ENCODE measurements at regions not wholly inside any gene's neighbourhood (a gene's known extent, or its start where the extent isn't known, plus 50 kb on each side); places are given as distances from the start of the nearest gene placed in this dataset.

DNA sequence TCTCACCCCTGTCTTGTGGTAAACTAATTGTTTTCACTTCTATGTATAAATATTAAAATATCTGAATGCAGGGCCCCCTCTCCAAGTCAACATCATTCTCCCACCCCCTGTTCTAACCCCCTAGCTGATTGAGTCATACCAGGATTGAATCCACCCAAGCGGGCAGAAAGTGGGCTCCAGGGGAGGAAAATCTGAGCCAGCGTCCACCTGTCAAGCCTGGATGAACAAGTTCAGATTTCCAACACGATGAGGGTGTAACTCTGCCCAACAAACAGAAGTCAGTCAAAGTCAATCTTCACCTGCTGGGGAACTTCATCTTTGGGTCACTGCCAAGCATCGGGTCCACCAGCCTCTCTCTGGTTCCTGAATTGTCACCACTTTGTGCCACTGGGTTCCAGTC, 162.9 kb upstream of the CELF2 start:
- no peak for DNase-seq (ENCODE audit: low read depth)

DNA sequence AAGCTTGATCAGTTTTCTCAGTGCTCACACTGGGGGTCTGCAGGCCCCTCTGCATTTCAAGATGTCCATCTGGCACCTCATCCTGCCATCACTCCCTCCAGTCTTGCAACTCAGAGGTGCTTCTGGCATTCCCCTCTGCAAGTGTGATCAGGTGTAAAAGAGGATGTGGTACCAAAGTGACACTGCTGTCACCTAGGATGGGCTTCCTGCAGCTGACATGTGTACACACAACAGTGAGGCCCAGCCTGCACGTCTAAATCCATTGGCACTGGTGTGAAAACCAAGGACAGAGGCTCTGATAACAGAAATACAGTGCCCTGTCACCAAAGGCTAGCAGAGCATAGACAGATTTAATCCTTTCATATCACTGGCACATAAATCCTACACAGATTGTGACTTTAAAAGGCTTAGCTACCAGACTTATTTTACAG, 162.5 kb upstream of the CELF2 start:
- DNase-seq (ENCODE audit: low read depth): no peak

DNA sequence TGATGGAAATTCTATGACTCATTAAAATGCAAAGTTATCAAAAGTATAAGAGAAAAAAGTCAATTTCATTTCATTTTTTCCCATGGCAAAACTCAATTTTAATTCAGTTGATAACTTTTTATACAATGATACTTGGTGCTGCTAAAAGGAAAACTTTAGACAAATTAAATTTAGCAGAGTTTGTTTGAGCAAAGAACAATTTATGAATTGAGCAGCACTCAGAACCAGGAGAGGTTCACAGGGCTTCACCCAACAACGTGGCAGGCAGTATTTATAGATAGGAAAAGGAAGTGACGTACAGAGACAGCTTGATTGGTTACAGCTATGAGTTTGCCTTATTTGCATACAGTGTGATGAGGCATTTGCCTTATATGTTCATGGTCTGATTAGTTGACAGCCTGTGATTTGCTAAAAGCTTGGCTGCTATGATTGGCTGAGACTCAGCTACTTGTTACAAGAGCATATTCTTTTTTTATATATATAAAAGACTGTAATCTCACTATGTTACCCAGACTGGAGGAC, 157.2 kb upstream of the CELF2 start:
- DNase-seq (ENCODE audit: low read depth): no peak

DNA sequence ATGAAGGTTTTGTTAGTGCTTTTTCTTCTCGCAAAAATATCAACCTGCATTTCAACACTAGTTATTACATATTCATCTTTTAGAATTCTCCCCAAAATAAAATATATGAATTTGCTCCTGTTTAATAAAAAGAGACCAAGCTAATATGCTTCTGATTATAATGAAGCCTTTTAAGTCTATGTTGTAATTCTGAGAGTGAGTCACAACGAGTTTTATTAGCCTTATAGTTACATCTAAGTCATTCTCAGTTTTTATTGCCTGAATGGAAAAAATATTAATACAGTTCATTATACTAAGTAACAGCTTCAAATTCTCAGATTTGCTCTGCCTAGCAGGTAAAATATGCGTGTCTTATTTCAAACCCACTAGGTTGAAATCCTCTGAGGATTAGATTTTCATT, 152.4 kb upstream of the CELF2 start:
- DNase-seq (ENCODE audit: low read depth): no peak

DNA sequence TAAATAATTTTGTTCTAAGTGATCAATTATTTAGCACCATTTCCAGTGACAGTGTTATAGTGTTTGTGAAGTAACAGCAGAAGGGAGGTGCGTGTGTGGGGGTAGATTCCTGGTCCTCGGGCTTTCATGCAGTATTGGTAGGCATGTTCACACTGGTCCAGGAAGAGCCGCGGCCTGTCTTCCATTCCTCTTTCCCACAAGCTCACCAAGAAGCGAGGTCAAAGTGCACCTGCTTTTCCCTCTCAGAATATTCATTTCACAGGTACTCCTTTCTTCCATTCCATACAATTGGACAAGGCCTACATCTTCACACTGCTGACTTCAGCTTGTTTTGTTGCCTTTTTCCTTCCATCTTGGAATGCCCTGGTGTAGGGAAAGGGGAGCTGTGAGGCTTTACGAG, 151.8 kb upstream of the CELF2 start:
- DNase-seq (ENCODE audit: low read depth): no peak

DNA sequence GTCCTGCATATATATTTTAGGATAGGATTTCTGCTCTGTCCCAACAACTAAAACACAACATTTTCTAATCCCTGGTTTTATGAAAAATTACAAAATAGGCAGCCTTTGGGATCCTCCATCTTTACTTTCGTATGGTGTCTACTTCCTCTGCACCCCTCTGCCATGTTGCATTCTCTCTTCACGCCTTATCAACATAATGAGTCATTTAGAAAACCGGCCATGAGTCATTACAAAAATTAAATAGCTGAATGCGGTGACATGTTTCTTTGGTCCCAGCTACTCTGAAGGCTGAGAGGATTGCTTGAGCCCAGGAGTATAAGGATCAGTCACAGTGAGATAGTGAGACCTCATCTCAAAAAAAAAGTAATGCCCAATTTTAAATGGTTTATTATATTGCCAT, 148.1 kb upstream of the CELF2 start:
- DNase-seq (ENCODE audit: low read depth): no peak

DNA sequence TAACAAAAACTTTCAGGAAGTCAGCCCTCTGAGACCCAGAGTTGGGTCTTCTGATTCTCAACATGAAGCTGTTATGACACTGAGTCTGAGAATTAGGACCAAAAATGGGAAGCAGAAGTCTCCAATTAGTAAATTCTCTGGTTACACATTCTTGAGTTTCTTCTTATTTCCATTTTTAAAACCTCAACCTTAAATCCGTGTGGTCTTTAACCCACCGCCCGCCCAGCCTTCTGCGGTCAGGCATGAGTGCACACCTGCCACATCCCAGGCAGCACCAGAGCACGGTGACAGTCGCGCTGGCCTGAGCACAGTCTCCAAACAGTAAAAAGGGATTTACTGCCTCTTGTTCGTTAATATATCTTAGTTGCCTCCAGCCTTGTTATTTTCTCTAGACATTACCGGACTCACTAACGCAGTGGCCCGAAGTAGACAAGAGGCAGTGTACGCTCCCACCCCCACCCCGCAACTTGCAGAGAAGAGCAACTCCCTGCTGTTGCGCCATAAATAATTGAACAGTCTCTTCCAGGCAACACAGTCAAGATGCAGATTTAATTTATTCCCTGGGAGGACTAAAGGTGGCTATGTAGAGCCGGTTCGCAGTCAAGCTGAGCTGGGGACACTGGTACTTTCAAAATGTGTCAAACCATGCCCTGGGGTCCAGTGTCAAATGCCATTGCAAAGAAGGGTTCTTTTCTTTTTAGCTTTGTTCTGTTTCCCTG, 147.0 kb upstream of the CELF2 start:
- no peak for DNase-seq (ENCODE audit: low read depth)

DNA sequence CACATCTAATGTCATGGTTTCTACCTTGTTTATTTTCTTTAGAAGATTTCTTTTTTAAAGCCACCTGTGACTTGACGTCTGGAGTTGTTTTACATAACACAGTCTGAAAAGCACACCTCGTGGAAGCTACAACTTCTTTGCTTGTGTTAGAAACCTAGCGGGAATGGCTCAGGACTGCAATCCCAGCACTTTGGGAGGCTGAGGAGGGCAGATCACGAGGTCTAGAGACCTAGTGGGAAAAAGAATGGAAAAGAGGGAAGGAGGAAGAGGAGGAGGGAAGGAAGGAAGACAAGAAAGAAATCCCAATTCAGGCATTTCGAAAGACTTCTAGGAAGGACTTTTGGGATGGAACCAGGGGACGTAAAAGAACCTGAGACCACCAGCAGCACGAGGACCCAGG, 146.3 kb upstream of the CELF2 start:
- no peak for DNase-seq (ENCODE audit: low read depth)

DNA sequence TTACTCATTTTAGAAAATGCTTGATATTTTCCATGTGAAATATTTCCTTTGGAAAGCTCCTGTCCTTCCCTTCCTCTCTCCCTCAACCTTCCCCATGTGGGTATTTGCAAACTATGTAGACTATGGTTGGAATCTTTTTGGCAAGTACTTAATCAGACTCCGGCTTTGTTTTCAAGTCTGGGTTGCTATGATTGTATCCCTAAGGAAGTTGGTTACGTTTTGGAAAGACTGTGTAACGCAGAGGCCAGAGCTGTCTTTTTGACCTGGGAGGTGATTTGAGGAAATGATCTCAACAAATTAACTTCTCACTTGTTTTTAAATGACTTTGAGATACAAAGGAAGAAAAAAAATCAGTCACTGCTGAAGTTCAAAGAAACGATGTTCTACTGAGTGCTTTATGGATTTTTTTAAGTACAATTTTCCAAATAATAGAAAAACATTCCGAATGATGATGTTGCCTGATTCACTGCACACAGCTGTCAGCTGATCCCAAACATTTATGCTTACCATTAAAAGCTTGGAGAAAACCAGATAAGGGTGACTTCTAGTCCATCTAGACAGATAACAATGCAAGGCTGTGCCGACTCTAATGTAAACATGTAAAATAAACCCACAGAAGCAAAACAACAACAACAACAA, 145.5 kb upstream of the CELF2 start:
- no peak for DNase-seq (ENCODE audit: low read depth)

DNA sequence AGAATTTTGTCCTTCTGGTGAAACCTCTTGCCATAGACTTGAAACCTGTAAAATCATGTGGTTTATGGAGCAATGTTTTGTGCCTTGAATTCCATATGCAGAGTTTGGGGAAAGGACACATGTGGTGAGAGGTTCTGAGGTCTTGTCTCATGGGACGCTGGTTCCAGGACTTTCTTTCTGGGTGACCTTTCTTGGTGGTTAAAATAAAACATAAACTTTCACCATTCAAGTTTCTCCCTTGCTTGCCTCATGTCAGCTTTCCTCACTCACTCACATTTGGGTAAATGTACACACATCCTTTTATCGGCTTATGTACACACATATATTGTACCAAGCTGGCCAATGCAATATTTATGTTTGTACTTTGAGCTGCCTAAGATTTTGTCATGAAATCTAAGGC, 144.9 kb upstream of the CELF2 start:
- no peak for DNase-seq (ENCODE audit: low read depth)

DNA sequence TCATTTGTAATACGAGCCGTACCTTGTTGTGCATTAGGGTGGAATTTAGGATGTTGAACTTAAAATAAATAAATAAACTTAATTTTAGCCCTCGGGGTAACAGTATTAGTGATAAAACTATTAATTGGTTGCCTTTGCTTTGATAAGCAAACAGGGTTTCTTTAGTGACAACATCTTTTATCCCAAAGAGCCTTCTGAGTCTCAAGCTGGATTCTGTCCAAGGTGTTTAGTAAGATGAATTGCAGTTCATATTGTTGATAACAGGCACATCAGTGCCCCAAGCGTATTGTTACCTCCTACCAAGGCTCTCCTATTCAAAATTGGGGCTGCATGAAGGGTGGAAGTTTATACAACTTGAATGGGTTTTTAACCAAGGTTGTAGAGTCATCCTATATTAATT, 144.4 kb upstream of the CELF2 start:
- no peak for DNase-seq (ENCODE audit: low read depth)

DNA sequence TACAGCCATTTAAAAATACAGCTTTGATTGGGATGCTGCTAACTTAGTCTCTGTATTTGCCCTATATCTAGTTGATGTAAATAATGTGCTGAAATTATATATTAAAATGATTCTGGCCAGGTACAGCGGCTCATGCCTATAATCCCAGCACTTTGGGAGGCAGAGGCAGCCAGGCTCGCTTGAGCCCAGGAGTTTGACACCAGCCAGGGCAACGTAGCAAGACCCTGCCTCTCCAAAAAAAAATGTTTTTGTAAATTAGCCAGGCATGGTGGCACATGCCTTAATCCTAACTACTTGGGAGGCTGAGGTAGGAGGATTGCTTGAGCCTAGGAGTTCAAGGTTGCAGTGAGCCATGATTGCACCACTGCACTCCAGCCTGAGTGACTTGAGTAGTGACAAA, 143.8 kb upstream of the CELF2 start:
- no peak for DNase-seq (ENCODE audit: low read depth)

DNA sequence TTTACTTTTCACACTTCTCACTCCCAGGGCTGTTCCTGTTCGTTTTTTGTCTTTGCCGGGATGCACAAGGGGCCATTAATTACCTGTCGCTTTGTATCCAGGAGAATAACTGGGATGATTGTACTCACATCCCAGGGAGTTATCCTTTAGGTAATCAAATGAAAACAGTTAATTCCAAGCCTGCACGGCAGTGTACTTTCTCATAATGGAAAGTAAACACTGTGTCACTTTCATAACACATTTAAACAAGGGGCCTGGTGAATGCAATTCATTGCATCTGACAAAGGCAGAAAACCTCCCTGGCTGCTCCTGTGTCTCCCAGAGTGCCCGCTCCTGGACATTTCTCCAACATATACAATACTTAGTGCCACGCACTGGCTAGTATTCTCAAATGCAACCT, 138.7 kb upstream of the CELF2 start:
- no peak for DNase-seq (ENCODE audit: low read depth)

DNA sequence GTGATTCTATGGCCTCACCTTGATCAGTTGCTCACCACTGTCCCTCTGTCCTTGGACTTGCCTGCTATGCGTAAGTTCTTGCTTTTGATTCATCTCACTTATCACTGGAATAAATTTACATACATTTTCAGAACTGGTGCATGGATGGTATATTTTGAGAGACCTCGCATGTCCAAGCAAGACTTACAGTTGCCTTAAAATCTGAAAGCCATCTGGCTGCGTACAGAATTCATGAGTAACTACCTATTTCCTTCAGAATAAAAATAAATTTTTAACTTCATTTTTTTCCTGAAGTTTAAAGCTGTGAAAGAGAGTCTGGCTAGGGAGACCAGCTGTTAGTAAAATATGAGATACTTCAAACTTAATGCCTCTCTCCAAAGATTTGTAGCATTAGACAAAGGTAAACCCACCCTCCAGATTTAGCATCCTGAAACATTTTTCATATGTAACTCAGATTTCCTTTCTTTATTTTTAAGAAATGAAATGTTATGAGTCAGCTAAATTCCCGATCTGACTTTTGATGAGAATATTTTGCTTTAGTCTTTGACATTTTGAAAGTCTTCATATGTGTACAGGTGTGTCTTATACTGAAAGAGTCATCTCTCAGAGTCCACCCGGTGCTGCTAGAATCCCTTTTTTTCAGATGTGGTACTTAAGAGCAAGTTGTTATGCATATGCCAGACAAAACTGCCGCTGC, 136.4 kb upstream of the CELF2 start:
- no peak for DNase-seq (ENCODE audit: low read depth)

DNA sequence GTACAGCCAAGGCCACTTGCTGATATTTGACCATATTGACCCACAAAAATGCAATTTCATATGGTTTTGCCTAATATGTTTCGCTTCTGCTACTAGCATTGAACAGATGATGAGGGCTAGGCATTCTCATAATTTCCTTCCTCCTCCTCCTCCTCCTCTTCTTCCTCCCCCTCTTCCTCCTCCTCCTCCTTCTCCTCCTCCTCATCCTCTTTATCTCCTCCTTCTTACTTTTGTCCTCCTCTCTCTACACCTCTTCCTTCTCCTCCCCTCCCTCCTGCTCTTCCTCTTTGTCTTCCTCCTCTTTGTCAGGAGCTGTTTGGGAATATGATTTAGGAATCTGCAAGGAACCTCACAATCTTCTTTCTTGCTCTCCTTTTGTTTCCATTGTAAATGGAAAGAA, 133.9 kb upstream of the CELF2 start:
- DNase-seq (ENCODE audit: low read depth): no peak

DNA sequence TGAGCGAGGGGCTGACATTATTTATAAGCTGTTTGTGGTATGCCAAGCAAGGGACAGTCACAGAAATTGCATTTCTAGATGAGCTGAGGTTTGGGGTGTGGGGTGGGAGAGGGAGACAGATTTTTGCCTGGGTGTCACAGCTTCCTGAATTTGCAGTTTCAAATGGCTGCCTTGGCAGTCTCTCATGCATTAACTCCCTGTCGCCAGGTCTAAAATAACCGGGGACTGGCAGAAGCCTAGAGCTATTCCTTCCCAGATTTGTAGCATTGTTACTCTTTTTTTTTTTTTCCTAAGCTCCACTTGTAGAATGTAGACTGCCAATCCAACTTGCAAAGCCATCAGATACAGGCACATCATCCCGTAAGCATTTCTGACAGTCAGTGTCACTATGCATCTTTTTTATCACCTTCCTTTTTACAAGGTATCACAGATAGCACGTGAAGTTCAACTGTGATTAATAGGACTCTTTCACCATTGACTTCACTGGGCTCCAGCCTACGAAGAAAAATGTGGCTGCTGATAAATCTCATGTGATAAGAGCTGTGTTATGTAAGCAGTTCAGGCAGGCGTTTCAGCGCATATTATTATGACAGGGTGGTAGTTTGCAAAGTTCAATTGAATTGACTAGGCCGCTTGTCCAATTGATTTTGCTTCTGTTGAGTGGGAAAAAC, 130.7 kb upstream of the CELF2 start:
- DNase-seq (ENCODE audit: low read depth): no peak

DNA sequence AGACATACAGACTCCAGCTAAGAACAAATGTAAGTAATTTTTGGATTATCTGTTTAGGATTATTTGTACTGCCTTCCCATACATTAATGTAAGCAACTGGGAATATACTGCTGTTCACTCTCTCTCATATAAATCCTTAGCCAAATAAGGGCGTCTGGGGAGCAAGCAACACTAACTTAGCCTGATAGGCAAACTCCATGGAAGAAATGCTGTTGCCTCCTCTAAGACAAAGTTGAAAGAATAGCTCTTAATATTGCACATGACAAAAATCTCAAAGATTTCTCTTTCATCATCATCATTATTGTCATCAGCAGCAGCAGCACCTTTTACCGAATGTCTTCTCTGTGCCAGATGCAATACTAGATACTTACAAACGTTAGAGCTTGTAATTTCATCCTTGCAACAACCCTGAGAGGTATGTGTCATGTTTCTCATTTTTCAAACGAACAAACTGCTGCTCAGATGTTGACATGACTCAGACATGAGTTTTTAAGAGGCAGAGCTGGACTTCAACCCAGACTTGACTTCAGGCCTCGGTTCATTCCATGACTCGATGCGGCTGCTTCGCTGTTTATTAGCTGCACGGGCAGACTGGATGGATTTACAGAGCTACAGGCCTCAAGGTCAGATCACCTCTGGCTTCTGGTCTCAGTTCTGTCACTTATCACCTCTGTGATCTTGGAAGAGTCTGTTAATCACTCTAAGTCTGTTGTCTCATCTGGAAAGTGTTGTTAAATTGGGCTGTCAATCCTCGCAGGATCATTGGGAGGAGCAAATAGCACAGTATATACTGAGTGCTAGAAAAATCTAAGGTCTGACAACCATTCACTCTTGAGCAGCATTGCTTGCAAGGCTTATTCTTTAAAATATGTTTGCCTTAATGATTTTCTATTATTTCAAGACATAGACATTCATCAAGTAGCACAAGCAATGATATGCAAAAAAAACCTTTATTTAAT, 126.3 kb upstream of the CELF2 start:
- DNase-seq (ENCODE audit: low read depth): no peak

DNA sequence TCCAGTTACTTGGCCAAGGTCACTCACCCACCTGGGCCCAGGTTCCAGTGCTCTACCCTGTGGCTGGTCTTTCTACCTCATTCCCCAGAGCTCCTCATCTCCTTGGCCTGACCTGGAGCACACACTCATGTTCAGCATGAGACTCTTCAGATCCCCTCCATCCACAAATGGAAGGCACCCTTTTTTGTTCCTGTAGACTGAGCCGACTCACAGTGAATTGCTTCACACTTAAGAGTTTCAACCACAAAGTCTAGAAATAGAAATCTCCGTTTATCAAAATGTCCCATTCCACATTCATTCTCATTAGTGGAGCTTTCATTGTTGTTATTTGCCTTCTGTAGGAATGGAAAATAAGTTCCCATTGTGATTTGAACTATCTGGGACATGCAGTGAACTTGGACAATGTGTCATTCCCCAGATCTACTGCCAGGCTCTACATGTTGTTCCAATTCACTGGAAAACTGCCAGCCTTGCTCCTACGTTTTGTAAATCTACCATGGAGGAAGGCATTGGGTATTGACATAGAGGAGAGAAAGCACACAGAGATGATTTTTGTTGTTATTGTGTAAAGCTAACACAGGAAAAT, 125.3 kb upstream of the CELF2 start:
- no peak for DNase-seq (ENCODE audit: low read depth)

DNA sequence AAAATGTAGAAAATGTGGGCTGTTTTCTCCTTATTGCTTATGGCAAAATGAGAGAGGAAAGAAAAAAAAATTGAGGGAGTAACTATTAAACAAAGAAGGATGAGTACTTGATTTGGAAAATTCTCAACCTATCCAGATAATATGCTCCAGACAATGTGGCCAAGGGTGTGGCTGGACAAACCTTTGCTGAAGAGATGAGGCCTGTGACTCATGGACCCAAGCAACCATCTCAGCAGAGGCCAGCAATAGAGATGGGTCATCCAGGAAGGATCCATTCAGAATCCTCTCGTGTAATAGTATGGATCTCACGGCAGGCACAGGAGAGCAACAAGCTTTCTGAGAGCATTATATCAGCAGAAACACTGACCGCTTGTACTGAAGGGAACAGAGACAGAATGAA, 120.3 kb upstream of the CELF2 start:
- DNase-seq (ENCODE audit: low read depth): no peak

DNA sequence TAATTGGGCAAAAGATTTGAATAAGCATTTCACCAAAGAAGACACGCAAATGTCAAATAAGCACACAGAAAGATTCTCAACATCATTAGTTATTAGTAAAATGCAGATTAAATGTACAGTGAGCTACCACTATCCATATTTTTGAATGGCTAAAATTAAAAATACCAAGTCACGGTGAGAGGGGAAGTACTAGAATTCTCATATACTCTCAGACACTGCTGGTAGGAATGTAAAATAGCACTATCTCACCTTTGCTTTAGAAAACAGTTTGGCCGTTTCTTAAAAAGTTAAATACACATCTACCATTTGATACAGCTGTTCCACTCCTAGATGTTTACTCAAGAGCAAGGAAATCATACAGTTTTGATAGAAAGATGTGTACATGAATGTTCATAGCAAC, 115.8 kb upstream of the CELF2 start:
- no peak for DNase-seq (ENCODE audit: low read depth)

DNA sequence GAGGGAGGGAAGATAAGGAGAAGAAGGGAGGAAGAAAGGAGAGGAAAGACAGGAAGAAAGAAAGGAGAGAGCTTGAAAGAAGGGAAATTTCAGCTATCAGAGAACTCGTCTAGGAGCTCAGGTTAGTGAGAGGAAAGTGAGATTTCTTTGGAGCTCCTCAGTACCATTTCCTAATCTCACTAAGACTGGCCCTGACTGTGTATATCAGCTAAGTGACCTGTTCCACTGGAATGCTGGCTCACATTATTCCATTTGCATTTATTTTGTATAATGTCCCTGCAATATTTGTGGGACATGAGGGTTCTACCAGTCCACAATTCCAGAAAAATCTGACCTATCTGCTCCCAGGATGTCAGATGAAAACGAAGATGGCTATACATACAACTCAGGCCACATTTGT, 114.7 kb upstream of the CELF2 start:
- DNase-seq (ENCODE audit: low read depth): no peak

All from stimulated activated CD8-positive, alpha-beta memory T cell treated with anti-CD3 and anti-CD28 coated beads, Interleukin-7, amount 100 ng/mL, for 24 hours (primary cell).